Mesothelial cell of epicardium (in vitro differentiated cells): ENCODE measurements at regions not wholly inside any gene's neighbourhood (a gene's known extent, or its start where the extent isn't known, plus 50 kb on each side); places are given as distances from the start of the nearest gene placed in this dataset.

Experiments used
- DNase-seq, 2 experiments: peaks; one replicate each; pipeline ENCODE4 v3.0.0; 2021; ENCODE audit warnings: low spot score in 2 of 2; ENCODE audit not compliant: unreplicated experiment in 2 of 2
- H3K27ac Mint-ChIP-seq: 2 replicates; pipeline ENCODE4 v1.8.0; 2021; ENCODE audit warnings: mixed read lengths
- H3K27me3 Mint-ChIP-seq: 2 replicates; pipeline ENCODE4 v1.8.0; 2021; ENCODE audit warnings: low read depth, mixed read lengths
- H3K36me3 Mint-ChIP-seq: 2 replicates; pipeline ENCODE4 v1.8.0; 2021; ENCODE audit warnings: mixed read lengths
- H3K4me1 Mint-ChIP-seq: 2 replicates; pipeline ENCODE4 v1.8.0; 2021; ENCODE audit warnings: mixed read lengths
- H3K4me3 Mint-ChIP-seq: 2 replicates; pipeline ENCODE4 v1.8.0; 2021; ENCODE audit warnings: mild to moderate bottlenecking, moderate library complexity, mixed read lengths
- H3K9me3 Mint-ChIP-seq: 2 replicates; pipeline ENCODE4 v1.8.0; 2021; ENCODE audit warnings: mixed read lengths
- TF ChIP-seq, protein P1 (sequence below): fragments of 200-600 bp; sonication (generic); IDR thresholded peaks from one replicate; pipeline ENCODE4 v1.5.0; 2021; ENCODE audit warnings: antibody characterized with exemption; ENCODE audit not compliant: unreplicated experiment

DNA sequence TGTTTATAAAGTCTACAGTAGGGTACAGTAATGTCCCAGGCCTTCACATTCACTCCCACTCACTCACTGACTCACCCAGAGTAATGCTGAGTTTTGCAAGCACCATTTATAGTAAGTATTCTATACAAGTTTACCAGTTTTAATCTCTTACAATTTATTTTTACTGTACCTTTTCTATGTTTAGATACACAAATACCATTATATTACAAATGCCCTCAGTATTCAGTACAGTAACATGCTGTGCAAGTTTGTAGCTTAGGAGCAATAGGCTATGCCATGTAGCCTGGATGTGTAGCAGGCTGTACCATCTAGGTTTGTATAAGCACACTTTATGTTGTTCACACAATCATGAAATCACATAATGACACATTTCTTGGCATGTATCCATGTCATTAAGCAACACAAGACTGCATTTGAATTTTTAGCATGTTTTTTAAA, 673.6 kb downstream of the CD109 start:
- no peak for DNase-seq
- TF ChIP-seq, protein P1, sequence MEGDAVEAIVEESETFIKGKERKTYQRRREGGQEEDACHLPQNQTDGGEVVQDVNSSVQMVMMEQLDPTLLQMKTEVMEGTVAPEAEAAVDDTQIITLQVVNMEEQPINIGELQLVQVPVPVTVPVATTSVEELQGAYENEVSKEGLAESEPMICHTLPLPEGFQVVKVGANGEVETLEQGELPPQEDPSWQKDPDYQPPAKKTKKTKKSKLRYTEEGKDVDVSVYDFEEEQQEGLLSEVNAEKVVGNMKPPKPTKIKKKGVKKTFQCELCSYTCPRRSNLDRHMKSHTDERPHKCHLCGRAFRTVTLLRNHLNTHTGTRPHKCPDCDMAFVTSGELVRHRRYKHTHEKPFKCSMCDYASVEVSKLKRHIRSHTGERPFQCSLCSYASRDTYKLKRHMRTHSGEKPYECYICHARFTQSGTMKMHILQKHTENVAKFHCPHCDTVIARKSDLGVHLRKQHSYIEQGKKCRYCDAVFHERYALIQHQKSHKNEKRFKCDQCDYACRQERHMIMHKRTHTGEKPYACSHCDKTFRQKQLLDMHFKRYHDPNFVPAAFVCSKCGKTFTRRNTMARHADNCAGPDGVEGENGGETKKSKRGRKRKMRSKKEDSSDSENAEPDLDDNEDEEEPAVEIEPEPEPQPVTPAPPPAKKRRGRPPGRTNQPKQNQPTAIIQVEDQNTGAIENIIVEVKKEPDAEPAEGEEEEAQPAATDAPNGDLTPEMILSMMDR = no peak
- no peaks in the 10 kb centered on the region for H3K4me1 Mint-ChIP-seq
- H3K36me3 Mint-ChIP-seq = no peaks in the 10 kb centered on the region
- H3K27ac Mint-ChIP-seq = no peak overlapping the region
- no peak overlapping the region for H3K4me3 Mint-ChIP-seq
- H3K27me3 Mint-ChIP-seq = no peaks in the 10 kb centered on the region
- H3K9me3 Mint-ChIP-seq = no peaks in the 10 kb centered on the region

DNA sequence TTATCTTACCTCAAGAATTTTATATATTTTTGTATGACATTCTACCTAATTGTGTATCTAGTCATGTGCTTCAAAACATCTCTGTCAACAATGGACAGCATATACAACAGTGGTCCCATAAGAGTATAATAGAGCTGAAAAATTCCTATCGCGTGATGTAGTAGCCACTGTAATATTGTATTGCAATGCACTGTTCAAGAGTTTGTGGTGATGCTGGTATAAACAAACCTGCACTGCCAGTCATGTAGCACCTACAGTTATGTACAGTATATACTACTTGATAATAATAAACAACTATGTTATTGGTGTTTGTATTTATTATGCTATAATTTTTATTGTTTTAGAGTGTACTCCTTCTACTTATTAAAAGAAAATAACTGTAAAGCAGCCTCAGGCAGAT, 672.7 kb downstream of the CD109 start:
- Mint-ChIP-seq H3K9me3 (peaks cover 3% of the 10 kb centered on the region), H3K27ac (no peak overlapping the region), H3K4me3 (no peak overlapping the region), H3K36me3 (no peaks in the 10 kb centered on the region), H3K27me3 (no peaks in the 10 kb centered on the region), H3K4me1 (no peaks in the 10 kb centered on the region)
- TF ChIP-seq, protein P1 = no peak
- DNase-seq = no peak

DNA sequence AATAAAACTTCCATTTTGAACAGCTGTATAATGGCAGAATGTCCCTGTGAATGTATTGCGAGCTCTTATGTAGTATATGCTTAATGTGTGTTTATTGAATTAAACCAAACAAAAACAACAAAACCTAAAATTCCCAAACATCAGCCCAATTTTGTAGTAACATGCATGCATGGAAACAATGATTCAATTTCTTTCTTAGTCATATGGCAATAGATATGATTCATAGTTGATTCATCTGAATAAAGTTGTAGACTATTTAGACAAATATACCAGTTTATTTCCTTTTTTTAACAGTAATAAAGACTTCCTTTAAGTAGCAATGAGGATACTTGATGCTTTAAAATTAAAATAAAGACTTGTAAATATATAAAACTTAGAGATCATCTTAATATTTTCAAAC, 670.6 kb downstream of the CD109 start:
- TF ChIP-seq, protein P1 = no peak
- Mint-ChIP-seq H3K27ac (no peak overlapping the region), H3K4me1 (no peaks in the 10 kb centered on the region), H3K4me3 (no peak overlapping the region), H3K27me3 (no peaks in the 10 kb centered on the region), H3K9me3 (peaks cover 3% of the 10 kb centered on the region), H3K36me3 (no peaks in the 10 kb centered on the region)
- DNase-seq = no peak

DNA sequence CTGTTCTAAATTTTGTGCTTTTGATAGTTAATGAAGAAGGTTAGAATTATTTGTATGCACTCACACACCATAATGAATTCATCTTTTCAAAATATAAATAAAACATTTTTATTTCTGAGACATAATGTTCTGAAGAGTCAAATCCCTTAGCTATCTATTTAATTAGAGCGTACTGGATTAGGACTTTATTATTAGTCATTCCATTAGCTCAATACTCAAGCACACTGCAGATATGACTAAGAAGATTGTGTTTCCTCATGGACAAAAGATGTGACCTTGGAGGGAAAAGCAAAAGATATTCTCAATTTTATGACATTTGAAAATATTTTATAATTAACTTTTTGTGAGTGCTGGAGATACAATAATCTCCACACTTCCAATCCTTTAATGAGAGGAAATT, 666.4 kb downstream of the CD109 start:
- Mint-ChIP-seq H3K9me3 (peaks cover 6% of the 10 kb centered on the region), H3K27ac (no peak overlapping the region), H3K4me3 (no peak overlapping the region), H3K27me3 (no peaks in the 10 kb centered on the region), H3K4me1 (no peaks in the 10 kb centered on the region), H3K36me3 (no peaks in the 10 kb centered on the region)
- TF ChIP-seq, protein P1 = no peak
- no peak for DNase-seq

DNA sequence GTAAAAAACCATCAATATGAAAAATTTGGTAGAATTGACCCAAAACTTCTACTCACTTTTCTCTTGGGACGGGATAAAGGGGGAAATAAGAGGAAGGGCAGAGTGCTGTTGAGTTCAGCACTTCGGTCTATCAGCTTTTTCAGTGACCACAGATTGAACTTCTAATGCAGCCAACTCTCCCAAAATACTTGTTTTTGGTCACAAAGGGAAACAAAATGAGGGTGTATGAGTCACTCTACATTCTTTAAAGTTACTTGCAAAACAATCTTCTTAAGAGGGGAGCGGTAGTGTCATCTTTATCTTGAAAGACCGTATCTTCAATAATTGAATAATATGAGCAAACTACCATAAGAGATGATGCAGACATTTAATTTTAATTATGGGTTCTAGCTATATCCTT, 661.3 kb downstream of the CD109 start:
- TF ChIP-seq, protein P1 = no peak
- DNase-seq = no peak
- Mint-ChIP-seq H3K27me3 (no peaks in the 10 kb centered on the region), H3K4me3 (no peak overlapping the region), H3K9me3 (peaks cover 3% of the 10 kb centered on the region), H3K4me1 (no peaks in the 10 kb centered on the region), H3K36me3 (no peaks in the 10 kb centered on the region), H3K27ac (no peak overlapping the region)

DNA sequence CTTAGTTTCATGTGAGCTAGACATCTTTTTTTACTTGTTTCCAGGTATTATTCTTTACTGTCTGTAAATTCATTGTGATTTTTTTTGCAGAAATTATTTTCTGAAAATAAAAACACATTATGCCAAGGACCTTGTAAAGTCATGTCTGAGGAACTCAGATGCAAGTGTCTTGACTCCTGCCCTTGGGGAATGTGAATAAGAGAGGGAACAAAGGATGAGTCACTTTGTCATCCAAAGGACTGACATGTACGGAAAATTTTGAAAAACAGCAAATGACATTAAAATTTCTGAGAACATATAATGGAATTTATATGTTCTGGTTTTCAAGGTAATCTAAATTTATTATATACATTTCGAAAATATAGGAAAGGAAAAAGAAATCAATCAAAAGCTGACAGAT, 660.4 kb downstream of the CD109 start:
- H3K36me3 Mint-ChIP-seq = no peaks in the 10 kb centered on the region
- no peaks in the 10 kb centered on the region for H3K4me1 Mint-ChIP-seq
- no peaks in the 10 kb centered on the region for H3K27me3 Mint-ChIP-seq
- DNase-seq = no peak
- H3K27ac Mint-ChIP-seq = no peak overlapping the region
- no peak overlapping the region for H3K4me3 Mint-ChIP-seq
- peaks cover 3% of the 10 kb centered on the region for H3K9me3 Mint-ChIP-seq
- TF ChIP-seq, protein P1 = no peak
